DOHH2 (cell line): ENCODE measurements at regions not wholly inside any gene's neighbourhood (a gene's known extent, or its start where the extent isn't known, plus 50 kb on each side); places are given as distances from the start of the nearest gene placed in this dataset.

Source experiments
- CTCF ChIP-seq: fragments of 200-600 bp; sonication (generic); IDR thresholded peaks from one replicate; pipeline ENCODE4 v1.5.1; 2014; ENCODE audit warnings: antibody characterized with exemption, mild to moderate bottlenecking, low read depth, low read length; ENCODE audit not compliant: poor library complexity, severe bottlenecking
- EZH2phosphoT487 ChIP-seq: fragments of 200-600 bp; sonication (generic); IDR thresholded peaks from 2 replicates; pipeline ENCODE4 v1.6.1; 2017; ENCODE audit warnings: borderline replicate concordance, mild to moderate bottlenecking, antibody characterized with exemption, low read length, moderate library complexity, mixed read lengths

GRCh38 chr21:15366555-15366954 lies 301.8 kb upstream of the NRIP1 start:
- no peak for TF ChIP-seq CTCF
- TF ChIP-seq EZH2phosphoT487: no peak
